ENCODE measurements at regions not wholly inside any gene's neighbourhood (a gene's known extent, or its start where the extent isn't known, plus 50 kb on each side); places are given as distances from the start of the nearest gene placed in this dataset.

DNA sequence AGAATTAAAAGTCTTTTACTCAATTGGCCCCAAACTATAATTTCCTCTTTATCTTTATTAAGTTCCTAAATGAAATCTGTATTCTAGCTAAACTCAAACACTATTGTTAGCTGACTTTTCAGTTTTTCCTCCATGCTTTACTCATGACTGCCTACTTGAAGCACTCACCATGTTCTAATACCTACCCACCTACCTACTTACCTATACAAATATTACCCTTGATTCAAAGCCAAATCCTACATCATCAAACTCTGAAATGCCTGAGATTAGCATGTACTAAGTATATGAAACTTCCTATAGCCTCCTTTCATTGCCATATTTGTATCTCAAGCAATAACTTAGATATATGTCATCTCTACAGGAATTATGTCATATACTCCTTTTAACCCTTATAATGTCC lies 259.7 kb downstream of the HDGFL1 start:
- no peak for TF ChIP-seq YY1 (IDR thresholded peaks at IDR 0.05; ENCODE audit: extremely low read depth, insufficient replicate concordance, low read depth, low read length)
- no peak for TF ChIP-seq ZFX (IDR thresholded peaks at IDR 0.05)
- no peak for TF ChIP-seq SIN3A (IDR thresholded peaks at IDR 0.05; ENCODE audit: low read depth)
- TF ChIP-seq EGR1 (IDR thresholded peaks at IDR 0.05; ENCODE audit: low read depth): no peak
- no peak for DNase-seq (ENCODE audit: low read depth, low spot score)
- no peaks in the 10 kb centered on the region for H3K9me3 ChIP-seq (ENCODE audit: control insufficient read depth in 1 of 2, insufficient read depth in 1 of 2, low read depth in 1 of 2, low read length in 2 of 2)
- peaks cover 0 to 7% of the 10 kb centered on the region in 2 experiments; a peak in 2 of 4 replicates for H3K4me1 ChIP-seq (ENCODE audit: control insufficient read depth in 1 of 2, insufficient read depth in 2 of 2, low read length in 2 of 2)
- H3K4me2 ChIP-seq (ENCODE audit: low read length): no peak overlapping the region
- H3K9ac ChIP-seq (ENCODE audit: low read length): no peak overlapping the region
- ATAC-seq: no peak
- no peak overlapping the region for H3K27ac ChIP-seq (ENCODE audit: low read depth, low read length)
- intact Hi-C loops (cut with micrococcal nuclease): loop anchor here (5.0 kb wide), 1 partner anchor 1242 kb away; no protein-coding TSS in a partner anchor
- ChIA-PET CTCF (no interaction called here), RAD21 (ENCODE audit: low non-redundant PET in 1 of 2, low total read pairs in 2 of 2, uncharacterized antibody in 2 of 2, unreplicated experiment in 2 of 2) (no interaction called here), POLR2A (no interaction called here)
- no peaks in the 10 kb centered on the region for H3K36me3 ChIP-seq (ENCODE audit: control insufficient read depth in 1 of 2, insufficient read depth in 2 of 2, low read length in 2 of 2)
- H3K27me3 ChIP-seq (ENCODE audit: insufficient read depth, low read length): no peaks in the 10 kb centered on the region
- no peak overlapping the region for H3K4me3 ChIP-seq (replicated peaks in 1 of 2; ENCODE audit: low read depth in 1 of 2, low read length in 2 of 2)
- BruUV-seq (replicated peaks): no TSS peak
- H3K9me2 ChIP-seq (ENCODE audit: insufficient read depth): no peaks in the 10 kb centered on the region
- H4K20me1 ChIP-seq (ENCODE audit: insufficient read depth): no peaks in the 10 kb centered on the region
- no peaks in the 10 kb centered on the region for H3K79me2 ChIP-seq (ENCODE audit: insufficient read depth, low read length)
- H2AFZ ChIP-seq (ENCODE audit: low read depth, low read length, poor library complexity, severe bottlenecking): no peak overlapping the region

DNA sequence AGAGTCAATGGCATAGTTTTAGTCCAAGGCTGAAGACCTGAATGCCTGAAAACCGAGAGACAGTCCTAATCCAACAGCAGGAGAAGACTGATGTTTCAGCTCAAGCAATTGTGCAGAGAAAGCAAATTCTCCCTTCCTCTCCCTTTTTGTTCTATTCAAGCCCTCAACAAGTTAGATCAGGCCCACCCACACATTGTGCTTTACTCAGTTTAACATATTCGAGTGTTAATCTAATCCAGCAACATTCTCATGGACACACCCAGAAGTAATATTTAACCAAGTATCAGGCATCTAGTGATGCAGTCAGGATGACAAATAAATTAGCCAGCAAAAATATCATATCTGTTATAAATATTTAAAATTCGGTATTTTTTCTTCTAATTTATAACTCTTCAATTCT lies 261.1 kb downstream of the HDGFL1 start:
- H2AFZ ChIP-seq (ENCODE audit: low read depth, low read length, poor library complexity, severe bottlenecking): no peak overlapping the region
- no peak overlapping the region for H3K4me3 ChIP-seq (replicated peaks in 1 of 2; ENCODE audit: low read depth in 1 of 2, low read length in 2 of 2)
- peaks cover 0 to 7% of the 10 kb centered on the region in 2 experiments; a peak in 2 of 4 replicates for H3K4me1 ChIP-seq (ENCODE audit: control insufficient read depth in 1 of 2, insufficient read depth in 2 of 2, low read length in 2 of 2)
- RAD21 ChIA-PET (ENCODE audit: low non-redundant PET in 1 of 2, low total read pairs in 2 of 2, uncharacterized antibody in 2 of 2, unreplicated experiment in 2 of 2): no interaction called here
- DNase-seq (ENCODE audit: low read depth, low spot score) (no peak), ATAC-seq (no peak)
- POLR2A ChIA-PET: no interaction called here
- intact Hi-C loops (cut with micrococcal nuclease): no loop called here
- no peaks in the 10 kb centered on the region for H3K79me2 ChIP-seq (ENCODE audit: insufficient read depth, low read length)
- H3K9me3 ChIP-seq (ENCODE audit: control insufficient read depth in 1 of 2, insufficient read depth in 1 of 2, low read depth in 1 of 2, low read length in 2 of 2): no peaks in the 10 kb centered on the region
- no peaks in the 10 kb centered on the region for H3K9me2 ChIP-seq (ENCODE audit: insufficient read depth)
- no peak overlapping the region for H3K9ac ChIP-seq (ENCODE audit: low read length)
- H3K27ac ChIP-seq (ENCODE audit: low read depth, low read length): no peak overlapping the region
- CTCF ChIA-PET: no interaction called here
- BruUV-seq (replicated peaks): no TSS peak
- no peaks in the 10 kb centered on the region for H3K36me3 ChIP-seq (ENCODE audit: control insufficient read depth in 1 of 2, insufficient read depth in 2 of 2, low read length in 2 of 2)
- H3K4me2 ChIP-seq (ENCODE audit: low read length): no peak overlapping the region
- H3K27me3 ChIP-seq (ENCODE audit: insufficient read depth, low read length): no peaks in the 10 kb centered on the region
- H4K20me1 ChIP-seq (ENCODE audit: insufficient read depth): no peaks in the 10 kb centered on the region
- no peak for TF ChIP-seq SP1 (IDR thresholded peaks at IDR 0.05; ENCODE audit: low read depth)
- TF ChIP-seq POLR2AphosphoS5 (IDR thresholded peaks at IDR 0.05; ENCODE audit: low read depth, low read length): no peak
- no peak for TF ChIP-seq ELF1 (IDR thresholded peaks at IDR 0.05; ENCODE audit: borderline replicate concordance, low read depth)
- no peak for TF ChIP-seq EZH2 (IDR thresholded peaks at IDR 0.05)
- TF ChIP-seq JUND (IDR thresholded peaks at IDR 0.05): no peak
- no peak for TF ChIP-seq EZH2phosphoT487 (IDR thresholded peaks at IDR 0.05; ENCODE audit: borderline replicate concordance)
- TF ChIP-seq, protein P1, sequence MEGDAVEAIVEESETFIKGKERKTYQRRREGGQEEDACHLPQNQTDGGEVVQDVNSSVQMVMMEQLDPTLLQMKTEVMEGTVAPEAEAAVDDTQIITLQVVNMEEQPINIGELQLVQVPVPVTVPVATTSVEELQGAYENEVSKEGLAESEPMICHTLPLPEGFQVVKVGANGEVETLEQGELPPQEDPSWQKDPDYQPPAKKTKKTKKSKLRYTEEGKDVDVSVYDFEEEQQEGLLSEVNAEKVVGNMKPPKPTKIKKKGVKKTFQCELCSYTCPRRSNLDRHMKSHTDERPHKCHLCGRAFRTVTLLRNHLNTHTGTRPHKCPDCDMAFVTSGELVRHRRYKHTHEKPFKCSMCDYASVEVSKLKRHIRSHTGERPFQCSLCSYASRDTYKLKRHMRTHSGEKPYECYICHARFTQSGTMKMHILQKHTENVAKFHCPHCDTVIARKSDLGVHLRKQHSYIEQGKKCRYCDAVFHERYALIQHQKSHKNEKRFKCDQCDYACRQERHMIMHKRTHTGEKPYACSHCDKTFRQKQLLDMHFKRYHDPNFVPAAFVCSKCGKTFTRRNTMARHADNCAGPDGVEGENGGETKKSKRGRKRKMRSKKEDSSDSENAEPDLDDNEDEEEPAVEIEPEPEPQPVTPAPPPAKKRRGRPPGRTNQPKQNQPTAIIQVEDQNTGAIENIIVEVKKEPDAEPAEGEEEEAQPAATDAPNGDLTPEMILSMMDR (IDR thresholded peaks at IDR 0.05 in 2 of 3, conservative IDR thresholded peaks at IDR 0.05 in 1 of 3; ENCODE audit: borderline replicate concordance in 1 of 3, insufficient read depth in 1 of 3, low read depth in 2 of 3, low read length in 2 of 3): no peak
- no peak for TF ChIP-seq TCF7L2 (IDR thresholded peaks at IDR 0.05; ENCODE audit: borderline replicate concordance, extremely low read depth, insufficient read depth, insufficient read length)
- TF ChIP-seq, protein P2, sequence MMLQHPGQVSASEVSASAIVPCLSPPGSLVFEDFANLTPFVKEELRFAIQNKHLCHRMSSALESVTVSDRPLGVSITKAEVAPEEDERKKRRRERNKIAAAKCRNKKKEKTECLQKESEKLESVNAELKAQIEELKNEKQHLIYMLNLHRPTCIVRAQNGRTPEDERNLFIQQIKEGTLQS (IDR thresholded peaks at IDR 0.05): no peak
- TF ChIP-seq POLR2A (IDR thresholded peaks at IDR 0.05; ENCODE audit: borderline replicate concordance, extremely low read depth, insufficient read depth, insufficient read length): no peak
- TF ChIP-seq, protein P3, sequence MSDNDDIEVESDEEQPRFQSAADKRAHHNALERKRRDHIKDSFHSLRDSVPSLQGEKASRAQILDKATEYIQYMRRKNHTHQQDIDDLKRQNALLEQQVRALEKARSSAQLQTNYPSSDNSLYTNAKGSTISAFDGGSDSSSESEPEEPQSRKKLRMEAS (IDR thresholded peaks at IDR 0.05): no peak
- no peak for TF ChIP-seq FOSL1 (IDR thresholded peaks at IDR 0.05; ENCODE audit: low read depth)
- TF ChIP-seq, protein P4, sequence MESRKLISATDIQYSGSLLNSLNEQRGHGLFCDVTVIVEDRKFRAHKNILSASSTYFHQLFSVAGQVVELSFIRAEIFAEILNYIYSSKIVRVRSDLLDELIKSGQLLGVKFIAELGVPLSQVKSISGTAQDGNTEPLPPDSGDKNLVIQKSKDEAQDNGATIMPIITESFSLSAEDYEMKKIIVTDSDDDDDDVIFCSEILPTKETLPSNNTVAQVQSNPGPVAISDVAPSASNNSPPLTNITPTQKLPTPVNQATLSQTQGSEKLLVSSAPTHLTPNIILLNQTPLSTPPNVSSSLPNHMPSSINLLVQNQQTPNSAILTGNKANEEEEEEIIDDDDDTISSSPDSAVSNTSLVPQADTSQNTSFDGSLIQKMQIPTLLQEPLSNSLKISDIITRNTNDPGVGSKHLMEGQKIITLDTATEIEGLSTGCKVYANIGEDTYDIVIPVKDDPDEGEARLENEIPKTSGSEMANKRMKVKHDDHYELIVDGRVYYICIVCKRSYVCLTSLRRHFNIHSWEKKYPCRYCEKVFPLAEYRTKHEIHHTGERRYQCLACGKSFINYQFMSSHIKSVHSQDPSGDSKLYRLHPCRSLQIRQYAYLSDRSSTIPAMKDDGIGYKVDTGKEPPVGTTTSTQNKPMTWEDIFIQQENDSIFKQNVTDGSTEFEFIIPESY (IDR thresholded peaks at IDR 0.05; ENCODE audit: extremely low read depth, insufficient replicate concordance, low read length): no peak
- no peak for TF ChIP-seq CEBPB (IDR thresholded peaks at IDR 0.05; ENCODE audit: low read depth)
